WTC11 (cell line): ENCODE measurements at regions not wholly inside any gene's neighbourhood (a gene's known extent, or its start where the extent isn't known, plus 50 kb on each side); places are given as distances from the start of the nearest gene placed in this dataset.

ENCODE experiments used
- ATAC-seq: fragments of 200-7000 bp; cut with Tn5 transposase; 2 replicates; pipeline ENCODE4 v1.10.0; 2021; ENCODE audit warnings: mild to moderate bottlenecking, moderate library complexity
- CTCF ChIA-PET: fragments of 300-600 bp; sonication (Branson Sonifier 250); formaldehyde crosslinking; loops from one replicate; lab custom pipeline; 2021; ENCODE audit warnings: antibody characterized with exemption; lab: Charles Lee
- POLR2A ChIA-PET: fragments of 350-600 bp; sonication (Branson Sonifier 250); formaldehyde crosslinking; loops from one replicate; lab custom pipeline; 2021; ENCODE audit warnings: antibody characterized with exemption; lab: Charles Lee
- DNase-seq: peaks from one replicate; pipeline ENCODE4 v3.0.0; 2021; ENCODE audit warnings: low spot score
- H3K27ac Mint-ChIP-seq: 2 replicates; pipeline ENCODE4 v1.8.0; 2021; ENCODE audit warnings: mixed read lengths
- H3K27me3 Mint-ChIP-seq: 2 replicates; pipeline ENCODE4 v1.8.0; 2021; ENCODE audit warnings: low read depth, mild to moderate bottlenecking, moderate library complexity, mixed read lengths
- H3K36me3 Mint-ChIP-seq: 2 replicates; pipeline ENCODE4 v1.8.0; 2021; ENCODE audit warnings: mixed read lengths
- H3K4me1 Mint-ChIP-seq: 2 replicates; pipeline ENCODE4 v1.8.0; 2022; ENCODE audit warnings: mixed read lengths
- H3K4me3 Mint-ChIP-seq: 2 replicates; pipeline ENCODE4 v1.8.0; 2021; ENCODE audit warnings: mild to moderate bottlenecking, moderate library complexity, mixed read lengths
- H3K9me3 Mint-ChIP-seq: 2 replicates; pipeline ENCODE4 v1.8.0; 2021; ENCODE audit warnings: mixed read lengths
- ESRRA ChIP-seq: sonication (generic); formaldehyde crosslinking; IDR thresholded peaks from 2 replicates; pipeline ENCODE4 v1.8.1; 2022; ENCODE audit warnings: mild to moderate bottlenecking, missing genetic modification reagents, borderline replicate concordance
- FOXJ3 ChIP-seq: sonication (generic); formaldehyde crosslinking; IDR thresholded peaks from 2 replicates; pipeline ENCODE4 v1.9.0; 2021; ENCODE audit warnings: missing genetic modification reagents, mild to moderate bottlenecking, borderline replicate concordance
- GTF2I ChIP-seq: fragments of 250-450 bp; sonication (Bioruptor Pico); conservative IDR thresholded peaks from 2 replicates; pipeline ENCODE4 v1.4.0; 2021; ENCODE audit warnings: mild to moderate bottlenecking
- IRF2 ChIP-seq: sonication (generic); formaldehyde crosslinking; IDR thresholded peaks from 2 replicates; pipeline ENCODE4 v1.8.0; 2022; ENCODE audit warnings: low read depth, missing genetic modification reagents, borderline replicate concordance
- MXD4 ChIP-seq: fragments of 250-450 bp; sonication (Bioruptor Pico); IDR thresholded peaks from 2 replicates; pipeline ENCODE4 v1.8.0; 2021; ENCODE audit warnings: mild to moderate bottlenecking, moderate library complexity, borderline replicate concordance
- NFATC4 ChIP-seq: fragments of 250-450 bp; sonication (Bioruptor Pico); IDR thresholded peaks from 2 replicates; pipeline ENCODE4 v1.9.0; 2021; ENCODE audit warnings: mild to moderate bottlenecking
- NFE2L1 ChIP-seq: sonication (generic); formaldehyde crosslinking; IDR thresholded peaks from 2 replicates; pipeline ENCODE4 v1.8.1; 2023; ENCODE audit warnings: missing genetic modification reagents
- NR1H2 ChIP-seq: sonication (generic); formaldehyde crosslinking; IDR thresholded peaks from 2 replicates; pipeline ENCODE4 v1.9.0; 2021; ENCODE audit warnings: mild to moderate bottlenecking, moderate library complexity, missing genetic modification reagents
- ZNF219 ChIP-seq: sonication (generic); formaldehyde crosslinking; IDR thresholded peaks from 2 replicates; pipeline ENCODE4 v1.8.0; 2023; ENCODE audit warnings: missing genetic modification reagents, mild to moderate bottlenecking, borderline replicate concordance
- ZNF317 ChIP-seq: sonication (generic); formaldehyde crosslinking; IDR thresholded peaks from 2 replicates; pipeline ENCODE4 v1.8.1; 2023; ENCODE audit warnings: low read depth, mild to moderate bottlenecking, moderate library complexity, missing genetic modification reagents, borderline replicate concordance
- ZNF396 ChIP-seq: fragments of 250-450 bp; sonication (Bioruptor Pico); IDR thresholded peaks from 2 replicates; pipeline ENCODE4 v1.8.0; 2021; ENCODE audit warnings: mild to moderate bottlenecking, moderate library complexity, borderline replicate concordance
- ZNF416 ChIP-seq: fragments of 250-450 bp; sonication (Bioruptor Pico); IDR thresholded peaks from 2 replicates; pipeline ENCODE4 v1.9.0; 2021; ENCODE audit warnings: mild to moderate bottlenecking, inconsistent platforms
- TF ChIP-seq, protein P1 (sequence below): sonication (generic); formaldehyde crosslinking; IDR thresholded peaks from 2 replicates; pipeline ENCODE4 v1.8.0; 2022; ENCODE audit warnings: mild to moderate bottlenecking, missing genetic modification reagents
- TF ChIP-seq, protein P2 (sequence below): fragments of 250-450 bp; sonication (Bioruptor Pico); IDR thresholded peaks from 2 replicates; pipeline ENCODE4 v1.9.0; 2021; ENCODE audit warnings: mild to moderate bottlenecking
- TF ChIP-seq, protein P3 (sequence below): sonication (generic); formaldehyde crosslinking; conservative IDR thresholded peaks from 2 replicates; pipeline ENCODE4 v1.8.1; 2023; ENCODE audit warnings: mild to moderate bottlenecking, low read depth, missing genetic modification reagents, moderate library complexity
- TF ChIP-seq, protein P4 (sequence below): sonication (generic); formaldehyde crosslinking; IDR thresholded peaks from 2 replicates; pipeline ENCODE4 v1.8.0; 2022; ENCODE audit warnings: mild to moderate bottlenecking, missing genetic modification reagents
- TF ChIP-seq, protein P5 (sequence below): sonication (generic); formaldehyde crosslinking; IDR thresholded peaks from 2 replicates; pipeline ENCODE4 v1.8.1; 2023; ENCODE audit warnings: mild to moderate bottlenecking, missing genetic modification reagents
- TF ChIP-seq, protein P6 (sequence below): fragments of 250-450 bp; sonication (Bioruptor Pico); IDR thresholded peaks from 2 replicates; pipeline ENCODE4 v1.9.0; 2021; ENCODE audit warnings: mild to moderate bottlenecking
- TF ChIP-seq, protein P7 (sequence below): fragments of 250-450 bp; sonication (Bioruptor Pico); IDR thresholded peaks from 2 replicates; pipeline ENCODE4 v1.8.0; 2021; ENCODE audit warnings: mild to moderate bottlenecking
- TF ChIP-seq, protein P8 (sequence below): sonication (generic); formaldehyde crosslinking; IDR thresholded peaks from 2 replicates; pipeline ENCODE4 v1.8.0; 2022; ENCODE audit warnings: mild to moderate bottlenecking, missing genetic modification reagents
- TF ChIP-seq, protein P9 (sequence below): sonication (generic); formaldehyde crosslinking; conservative IDR thresholded peaks from 2 replicates; pipeline ENCODE4 v1.8.1; 2022; ENCODE audit warnings: mild to moderate bottlenecking, missing genetic modification reagents

DNA sequence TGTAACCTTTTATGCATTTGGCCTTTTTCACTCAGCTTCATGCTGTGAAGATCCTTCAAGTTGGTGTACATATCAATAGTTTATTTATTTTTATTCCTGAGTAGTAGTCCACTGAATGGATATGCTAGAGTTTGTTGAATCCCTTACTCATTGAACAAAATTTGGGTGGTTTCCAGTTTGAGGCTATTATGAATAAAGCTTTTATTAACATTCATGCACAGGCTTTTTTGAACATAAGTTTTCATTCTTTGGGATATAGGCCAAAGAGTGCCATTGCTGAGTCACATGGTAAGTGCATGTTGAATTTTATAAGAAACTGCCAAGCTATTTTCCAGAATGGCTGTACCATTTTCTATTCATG, 59.5 kb upstream of the CAPRIN2 start:
- no peak for ATAC-seq
- Mint-ChIP-seq H3K27me3 (peaks cover 1% of the 10 kb centered on the region), H3K27ac (no peak overlapping the region), H3K4me1 (peaks cover 14% of the 10 kb centered on the region), H3K36me3 (no peaks in the 10 kb centered on the region), H3K4me3 (no peak overlapping the region), H3K9me3 (no peaks in the 10 kb centered on the region)
- ChIA-PET CTCF (no interaction called here), POLR2A (no interaction called here)
- no peak for TF ChIP-seq ZNF317 (CRISPR knock-in tag)
- TF ChIP-seq ZNF416, result no peak
- TF ChIP-seq, protein P1, sequence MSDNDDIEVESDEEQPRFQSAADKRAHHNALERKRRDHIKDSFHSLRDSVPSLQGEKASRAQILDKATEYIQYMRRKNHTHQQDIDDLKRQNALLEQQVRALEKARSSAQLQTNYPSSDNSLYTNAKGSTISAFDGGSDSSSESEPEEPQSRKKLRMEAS (CRISPR knock-in tag), result no peak
- no peak for TF ChIP-seq GTF2I (CRISPR knock-in tag)
- TF ChIP-seq, protein P2, sequence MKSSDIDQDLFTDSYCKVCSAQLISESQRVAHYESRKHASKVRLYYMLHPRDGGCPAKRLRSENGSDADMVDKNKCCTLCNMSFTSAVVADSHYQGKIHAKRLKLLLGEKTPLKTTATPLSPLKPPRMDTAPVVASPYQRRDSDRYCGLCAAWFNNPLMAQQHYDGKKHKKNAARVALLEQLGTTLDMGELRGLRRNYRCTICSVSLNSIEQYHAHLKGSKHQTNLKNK (CRISPR knock-in tag), result no peak
- TF ChIP-seq FOXJ3 (CRISPR knock-in tag), result no peak
- TF ChIP-seq, protein P3, sequence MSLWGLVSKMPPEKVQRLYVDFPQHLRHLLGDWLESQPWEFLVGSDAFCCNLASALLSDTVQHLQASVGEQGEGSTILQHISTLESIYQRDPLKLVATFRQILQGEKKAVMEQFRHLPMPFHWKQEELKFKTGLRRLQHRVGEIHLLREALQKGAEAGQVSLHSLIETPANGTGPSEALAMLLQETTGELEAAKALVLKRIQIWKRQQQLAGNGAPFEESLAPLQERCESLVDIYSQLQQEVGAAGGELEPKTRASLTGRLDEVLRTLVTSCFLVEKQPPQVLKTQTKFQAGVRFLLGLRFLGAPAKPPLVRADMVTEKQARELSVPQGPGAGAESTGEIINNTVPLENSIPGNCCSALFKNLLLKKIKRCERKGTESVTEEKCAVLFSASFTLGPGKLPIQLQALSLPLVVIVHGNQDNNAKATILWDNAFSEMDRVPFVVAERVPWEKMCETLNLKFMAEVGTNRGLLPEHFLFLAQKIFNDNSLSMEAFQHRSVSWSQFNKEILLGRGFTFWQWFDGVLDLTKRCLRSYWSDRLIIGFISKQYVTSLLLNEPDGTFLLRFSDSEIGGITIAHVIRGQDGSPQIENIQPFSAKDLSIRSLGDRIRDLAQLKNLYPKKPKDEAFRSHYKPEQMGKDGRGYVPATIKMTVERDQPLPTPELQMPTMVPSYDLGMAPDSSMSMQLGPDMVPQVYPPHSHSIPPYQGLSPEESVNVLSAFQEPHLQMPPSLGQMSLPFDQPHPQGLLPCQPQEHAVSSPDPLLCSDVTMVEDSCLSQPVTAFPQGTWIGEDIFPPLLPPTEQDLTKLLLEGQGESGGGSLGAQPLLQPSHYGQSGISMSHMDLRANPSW (CRISPR knock-in tag), result no peak
- no peak for TF ChIP-seq ZNF219 (CRISPR knock-in tag)
- TF ChIP-seq ESRRA (CRISPR knock-in tag), result no peak
- no peak for TF ChIP-seq IRF2 (CRISPR knock-in tag)
- no peak for DNase-seq

DNA sequence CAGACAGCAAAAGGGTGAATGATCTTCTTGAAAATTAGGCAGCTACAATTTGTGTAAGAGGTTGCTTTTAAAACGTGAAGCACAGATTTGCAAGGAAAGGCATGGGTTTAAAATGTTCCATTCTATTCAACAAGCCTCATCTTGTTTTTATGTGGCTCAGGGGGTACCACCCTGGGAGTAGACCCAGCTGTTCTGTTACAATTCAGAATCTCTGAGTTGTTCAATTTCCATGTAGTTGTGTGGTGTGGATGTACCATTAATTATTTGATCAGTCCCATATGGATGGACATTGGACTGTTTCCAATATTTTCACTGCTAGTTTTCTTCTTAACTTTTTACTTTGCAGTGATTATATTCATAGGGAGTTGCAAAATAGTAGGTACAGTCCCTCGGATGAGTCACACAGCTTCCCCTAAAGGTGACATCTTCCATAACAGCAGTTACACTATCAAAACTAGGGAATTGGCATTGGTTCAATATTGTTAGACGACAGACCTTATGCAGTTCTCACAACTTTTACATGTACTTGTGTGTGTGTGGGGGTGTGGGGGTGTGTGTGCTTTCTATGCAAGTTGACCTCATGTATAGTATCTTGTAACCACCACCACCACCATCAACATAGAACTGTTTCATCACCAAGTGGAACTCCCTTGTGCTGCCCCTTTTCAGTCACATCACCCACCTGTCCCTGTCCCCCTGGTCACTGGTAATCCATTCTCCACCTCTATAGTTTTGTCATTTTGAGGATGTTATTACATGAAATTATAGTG, 59.0 kb upstream of the CAPRIN2 start:
- no peaks in the 10 kb centered on the region for H3K9me3 Mint-ChIP-seq
- ChIA-PET CTCF (no interaction called here), POLR2A (no interaction called here)
- no peak overlapping the region for H3K4me3 Mint-ChIP-seq
- ATAC-seq (no peak), DNase-seq (no peak)
- H3K36me3 Mint-ChIP-seq, result no peaks in the 10 kb centered on the region
- H3K4me1 Mint-ChIP-seq, result peaks cover 14% of the 10 kb centered on the region
- no peaks in the 10 kb centered on the region; the same call in 1 of the 2 replicates for H3K27me3 Mint-ChIP-seq
- H3K27ac Mint-ChIP-seq, result no peak overlapping the region
- TF ChIP-seq, protein P4, sequence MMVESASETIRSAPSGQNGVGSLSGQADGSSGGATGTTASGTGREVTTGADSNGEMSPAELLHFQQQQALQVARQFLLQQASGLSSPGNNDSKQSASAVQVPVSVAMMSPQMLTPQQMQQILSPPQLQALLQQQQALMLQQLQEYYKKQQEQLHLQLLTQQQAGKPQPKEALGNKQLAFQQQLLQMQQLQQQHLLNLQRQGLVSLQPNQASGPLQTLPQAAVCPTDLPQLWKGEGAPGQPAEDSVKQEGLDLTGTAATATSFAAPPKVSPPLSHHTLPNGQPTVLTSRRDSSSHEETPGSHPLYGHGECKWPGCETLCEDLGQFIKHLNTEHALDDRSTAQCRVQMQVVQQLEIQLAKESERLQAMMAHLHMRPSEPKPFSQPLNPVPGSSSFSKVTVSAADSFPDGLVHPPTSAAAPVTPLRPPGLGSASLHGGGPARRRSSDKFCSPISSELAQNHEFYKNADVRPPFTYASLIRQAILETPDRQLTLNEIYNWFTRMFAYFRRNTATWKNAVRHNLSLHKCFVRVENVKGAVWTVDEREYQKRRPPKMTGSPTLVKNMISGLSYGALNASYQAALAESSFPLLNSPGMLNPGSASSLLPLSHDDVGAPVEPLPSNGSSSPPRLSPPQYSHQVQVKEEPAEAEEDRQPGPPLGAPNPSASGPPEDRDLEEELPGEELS (CRISPR knock-in tag), result no peak
- TF ChIP-seq NFATC4 (CRISPR knock-in tag) (no peak), MXD4 (CRISPR knock-in tag) (no peak), NR1H2 (CRISPR knock-in tag) (no peak), ZNF396 (CRISPR knock-in tag) (no peak), NFE2L1 (CRISPR knock-in tag) (no peak)
- TF ChIP-seq, protein P5, sequence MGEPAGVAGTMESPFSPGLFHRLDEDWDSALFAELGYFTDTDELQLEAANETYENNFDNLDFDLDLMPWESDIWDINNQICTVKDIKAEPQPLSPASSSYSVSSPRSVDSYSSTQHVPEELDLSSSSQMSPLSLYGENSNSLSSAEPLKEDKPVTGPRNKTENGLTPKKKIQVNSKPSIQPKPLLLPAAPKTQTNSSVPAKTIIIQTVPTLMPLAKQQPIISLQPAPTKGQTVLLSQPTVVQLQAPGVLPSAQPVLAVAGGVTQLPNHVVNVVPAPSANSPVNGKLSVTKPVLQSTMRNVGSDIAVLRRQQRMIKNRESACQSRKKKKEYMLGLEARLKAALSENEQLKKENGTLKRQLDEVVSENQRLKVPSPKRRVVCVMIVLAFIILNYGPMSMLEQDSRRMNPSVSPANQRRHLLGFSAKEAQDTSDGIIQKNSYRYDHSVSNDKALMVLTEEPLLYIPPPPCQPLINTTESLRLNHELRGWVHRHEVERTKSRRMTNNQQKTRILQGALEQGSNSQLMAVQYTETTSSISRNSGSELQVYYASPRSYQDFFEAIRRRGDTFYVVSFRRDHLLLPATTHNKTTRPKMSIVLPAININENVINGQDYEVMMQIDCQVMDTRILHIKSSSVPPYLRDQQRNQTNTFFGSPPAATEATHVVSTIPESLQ, result no peak
- TF ChIP-seq, protein P6, sequence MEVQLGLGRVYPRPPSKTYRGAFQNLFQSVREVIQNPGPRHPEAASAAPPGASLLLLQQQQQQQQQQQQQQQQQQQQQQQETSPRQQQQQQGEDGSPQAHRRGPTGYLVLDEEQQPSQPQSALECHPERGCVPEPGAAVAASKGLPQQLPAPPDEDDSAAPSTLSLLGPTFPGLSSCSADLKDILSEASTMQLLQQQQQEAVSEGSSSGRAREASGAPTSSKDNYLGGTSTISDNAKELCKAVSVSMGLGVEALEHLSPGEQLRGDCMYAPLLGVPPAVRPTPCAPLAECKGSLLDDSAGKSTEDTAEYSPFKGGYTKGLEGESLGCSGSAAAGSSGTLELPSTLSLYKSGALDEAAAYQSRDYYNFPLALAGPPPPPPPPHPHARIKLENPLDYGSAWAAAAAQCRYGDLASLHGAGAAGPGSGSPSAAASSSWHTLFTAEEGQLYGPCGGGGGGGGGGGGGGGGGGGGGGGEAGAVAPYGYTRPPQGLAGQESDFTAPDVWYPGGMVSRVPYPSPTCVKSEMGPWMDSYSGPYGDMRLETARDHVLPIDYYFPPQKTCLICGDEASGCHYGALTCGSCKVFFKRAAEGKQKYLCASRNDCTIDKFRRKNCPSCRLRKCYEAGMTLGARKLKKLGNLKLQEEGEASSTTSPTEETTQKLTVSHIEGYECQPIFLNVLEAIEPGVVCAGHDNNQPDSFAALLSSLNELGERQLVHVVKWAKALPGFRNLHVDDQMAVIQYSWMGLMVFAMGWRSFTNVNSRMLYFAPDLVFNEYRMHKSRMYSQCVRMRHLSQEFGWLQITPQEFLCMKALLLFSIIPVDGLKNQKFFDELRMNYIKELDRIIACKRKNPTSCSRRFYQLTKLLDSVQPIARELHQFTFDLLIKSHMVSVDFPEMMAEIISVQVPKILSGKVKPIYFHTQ, result no peak
- TF ChIP-seq, protein P7, sequence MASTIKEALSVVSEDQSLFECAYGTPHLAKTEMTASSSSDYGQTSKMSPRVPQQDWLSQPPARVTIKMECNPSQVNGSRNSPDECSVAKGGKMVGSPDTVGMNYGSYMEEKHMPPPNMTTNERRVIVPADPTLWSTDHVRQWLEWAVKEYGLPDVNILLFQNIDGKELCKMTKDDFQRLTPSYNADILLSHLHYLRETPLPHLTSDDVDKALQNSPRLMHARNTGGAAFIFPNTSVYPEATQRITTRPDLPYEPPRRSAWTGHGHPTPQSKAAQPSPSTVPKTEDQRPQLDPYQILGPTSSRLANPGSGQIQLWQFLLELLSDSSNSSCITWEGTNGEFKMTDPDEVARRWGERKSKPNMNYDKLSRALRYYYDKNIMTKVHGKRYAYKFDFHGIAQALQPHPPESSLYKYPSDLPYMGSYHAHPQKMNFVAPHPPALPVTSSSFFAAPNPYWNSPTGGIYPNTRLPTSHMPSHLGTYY, result no peak
- TF ChIP-seq, protein P8, sequence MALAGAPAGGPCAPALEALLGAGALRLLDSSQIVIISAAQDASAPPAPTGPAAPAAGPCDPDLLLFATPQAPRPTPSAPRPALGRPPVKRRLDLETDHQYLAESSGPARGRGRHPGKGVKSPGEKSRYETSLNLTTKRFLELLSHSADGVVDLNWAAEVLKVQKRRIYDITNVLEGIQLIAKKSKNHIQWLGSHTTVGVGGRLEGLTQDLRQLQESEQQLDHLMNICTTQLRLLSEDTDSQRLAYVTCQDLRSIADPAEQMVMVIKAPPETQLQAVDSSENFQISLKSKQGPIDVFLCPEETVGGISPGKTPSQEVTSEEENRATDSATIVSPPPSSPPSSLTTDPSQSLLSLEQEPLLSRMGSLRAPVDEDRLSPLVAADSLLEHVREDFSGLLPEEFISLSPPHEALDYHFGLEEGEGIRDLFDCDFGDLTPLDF (CRISPR knock-in tag), result no peak
- TF ChIP-seq, protein P9, sequence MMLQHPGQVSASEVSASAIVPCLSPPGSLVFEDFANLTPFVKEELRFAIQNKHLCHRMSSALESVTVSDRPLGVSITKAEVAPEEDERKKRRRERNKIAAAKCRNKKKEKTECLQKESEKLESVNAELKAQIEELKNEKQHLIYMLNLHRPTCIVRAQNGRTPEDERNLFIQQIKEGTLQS (CRISPR knock-in tag), result no peak
